SK-N-SH (cell line): ENCODE measurements at regions not wholly inside any gene's neighbourhood (a gene's known extent, or its start where the extent isn't known, plus 50 kb on each side); places are given as distances from the start of the nearest gene placed in this dataset.
A peak's percentile ranks its signal among the peaks of the same experiment; 100 is the strongest.

Experiments used
- CTCF ChIA-PET: fragments of 300-600, 350-600 bp; formaldehyde crosslinking; extraction: SDS; loops from one replicate; lab custom pipeline; 2021; lab: Yijun Ruan, JAX
- POLR2A ChIA-PET: fragments of 350-600 bp; sonication (Branson Sonifier 250); formaldehyde crosslinking; extraction: SDS; loops from one replicate; lab custom pipeline; 2020; ENCODE audit warnings: antibody characterized with exemption, inconsistent platforms; lab: Yijun Ruan, JAX
- DNase-seq: peaks from one replicate; pipeline ENCODE4 v3.0.0; 2012
- H2AFZ ChIP-seq: fragments of 200-600 bp; sonication (generic); 2 replicates; pipeline ENCODE4 v1.8.1; 2016; ENCODE audit warnings: antibody characterized with exemption, mild to moderate bottlenecking, low read depth
- H3F3A ChIP-seq: fragments of 200-600 bp; sonication (generic); replicated peaks from 2 replicates; pipeline ENCODE3; 2016; ENCODE audit warnings: antibody characterized with exemption, mild to moderate bottlenecking; ENCODE audit not compliant: insufficient read depth
- H3K27ac ChIP-seq, 2 experiments: fragments of 200-500 bp in 1 of 2; fragments of 200-600 bp in 1 of 2; sonication (Bioruptor generic) in 1 of 2; sonication (generic), shearing (Covaris generic) in 1 of 2; 2 replicates each; pipeline versions ENCODE4 v1.5.1 to v1.6.1; 2014 to 2016; ENCODE audit warnings: low read depth in 2 of 2, inconsistent platforms in 1 of 2, low read length in 1 of 2, mild to moderate bottlenecking in 1 of 2, mixed read lengths in 1 of 2
- H3K27me3 ChIP-seq: fragments of 200-600 bp; sonication (generic), shearing (Covaris generic); 2 replicates; pipeline ENCODE4 v1.6.1; 2016; ENCODE audit warnings: mixed run types; ENCODE audit not compliant: insufficient read depth
- H3K36me3 ChIP-seq, 2 experiments: fragments of 200-500 bp in 1 of 2; fragments of 200-600 bp in 1 of 2; sonication (Bioruptor generic) in 1 of 2; sonication (generic) in 1 of 2; replicated peaks in 1 of 2; 2 replicates each; pipeline versions ENCODE3 to v1.5.1; 2014 to 2016; ENCODE audit warnings: low read length in 1 of 2, mild to moderate bottlenecking in 1 of 2; ENCODE audit not compliant: insufficient read depth in 2 of 2, control insufficient read depth in 1 of 2
- H3K4me1 ChIP-seq, 2 experiments: fragments of 200-500 bp in 1 of 2; fragments of 200-600 bp in 1 of 2; sonication (Bioruptor generic) in 1 of 2; sonication (generic), shearing (Covaris generic) in 1 of 2; 2 replicates each; pipeline versions ENCODE4 v1.5.1 to v1.6.1; 2014 to 2016; ENCODE audit warnings: low read depth in 1 of 2, low read length in 1 of 2, mixed run types in 1 of 2; ENCODE audit not compliant: insufficient read depth in 2 of 2, control insufficient read depth in 1 of 2
- H3K4me2 ChIP-seq: fragments of 200-600 bp; sonication (generic), shearing (Covaris generic); 2 replicates; pipeline ENCODE4 v1.6.1; 2017; ENCODE audit warnings: mixed run types
- H3K4me3 ChIP-seq, 2 experiments: fragments of 200-500 bp in 1 of 2; fragments of 200-600 bp in 1 of 2; sonication (Bioruptor generic) in 1 of 2; sonication (generic), shearing (Covaris generic) in 1 of 2; 2 replicates each; pipeline versions ENCODE4 v1.5.1 to v1.8.1; 2014 to 2016; ENCODE audit warnings: low read depth in 2 of 2, inconsistent platforms in 1 of 2, low read length in 1 of 2, mild to moderate bottlenecking in 1 of 2, mixed read lengths in 1 of 2, moderate library complexity in 1 of 2
- H3K79me2 ChIP-seq: fragments of 200-600 bp; sonication (generic); 2 replicates; pipeline ENCODE4 v1.8.1; 2017; ENCODE audit warnings: mild to moderate bottlenecking; ENCODE audit not compliant: insufficient read depth
- H3K9ac ChIP-seq: fragments of 200-600 bp; sonication (generic); 2 replicates; pipeline ENCODE4 v1.6.1; 2017; ENCODE audit warnings: mixed run types
- H3K9me2 ChIP-seq: fragments of 200-600 bp; sonication (generic); 2 replicates; pipeline ENCODE4 v1.6.1; 2017; ENCODE audit warnings: mixed run types
- H3K9me3 ChIP-seq: fragments of 200-600 bp; sonication (generic); 2 replicates; pipeline ENCODE4 v1.6.1; 2017; ENCODE audit warnings: mixed run types, mild to moderate bottlenecking, moderate library complexity
- H4K20me1 ChIP-seq: fragments of 200-600 bp; sonication (generic); 2 replicates; pipeline ENCODE4 v1.6.1; 2017; ENCODE audit warnings: mild to moderate bottlenecking, mixed run types; ENCODE audit not compliant: insufficient read depth
- CHD2 ChIP-seq: fragments of 150-350 bp; IDR thresholded peaks from 2 replicates; pipeline ENCODE4 v1.6.1; 2018; ENCODE audit warnings: low read length; ENCODE audit not compliant: partially characterized antibody
- ELF1 ChIP-seq: IDR thresholded peaks from 2 replicates; pipeline ENCODE4 v1.4.0; 2012
- EZH2phosphoT487 ChIP-seq: fragments of 200-600 bp; sonication (generic); IDR thresholded peaks from 2 replicates; pipeline ENCODE4 v1.6.1; 2017; ENCODE audit warnings: low read depth, mixed run types, mild to moderate bottlenecking, antibody characterized with exemption, moderate library complexity, borderline replicate concordance
- FOSL2 ChIP-seq: IDR thresholded peaks from 2 replicates; pipeline ENCODE4 v1.4.0; 2012; ENCODE audit warnings: low read depth, mild to moderate bottlenecking, moderate library complexity, borderline replicate concordance
- FOXJ3 ChIP-seq: sonication (generic); formaldehyde crosslinking; IDR thresholded peaks from 2 replicates; pipeline ENCODE4 v1.5.1; 2020; ENCODE audit warnings: mild to moderate bottlenecking, missing genetic modification reagents
- GATA2 ChIP-seq: sonication (generic); formaldehyde crosslinking; IDR thresholded peaks from 2 replicates; pipeline ENCODE4 v1.5.0; 2020; ENCODE audit warnings: mild to moderate bottlenecking, missing genetic modification reagents
- POLR2AphosphoS5 ChIP-seq: IDR thresholded peaks from 2 replicates; pipeline ENCODE4 v1.6.1; 2012; ENCODE audit warnings: low read depth, low read length
- RAD21 ChIP-seq: IDR thresholded peaks from 2 replicates; pipeline ENCODE4 v1.6.1; 2012; ENCODE audit warnings: mild to moderate bottlenecking, low read length
- RCOR1 ChIP-seq: fragments of 150-350 bp; IDR thresholded peaks from 2 replicates; pipeline ENCODE4 v1.6.1; 2017; ENCODE audit warnings: antibody characterized with exemption, low read length
- RFX5 ChIP-seq: IDR thresholded peaks from 2 replicates; pipeline ENCODE4 v1.6.1; 2012; ENCODE audit warnings: mild to moderate bottlenecking, improper control_type of control experiment, low read length
- TCF12 ChIP-seq: IDR thresholded peaks from 2 replicates; pipeline ENCODE4 v1.4.0; 2012
- TEAD4 ChIP-seq: IDR thresholded peaks from 2 replicates; pipeline ENCODE4 v1.4.0; 2012; ENCODE audit warnings: mild to moderate bottlenecking, borderline replicate concordance; ENCODE audit not compliant: insufficient read depth
- YY1 ChIP-seq: IDR thresholded peaks from 2 replicates; pipeline ENCODE4 v1.4.0; 2012; ENCODE audit warnings: low read depth, mild to moderate bottlenecking
- WGBS: methylation state at CpG from one replicate; pipeline ENCODE4 v1.1.6; 2017; ENCODE audit warnings: low lambda C conversion rate; 5-methylcytosine and 5-hydroxymethylcytosine counted together
- TF ChIP-seq, protein P1 (sequence below): IDR thresholded peaks from 2 replicates; pipeline ENCODE4; 2012
- TF ChIP-seq, protein P2 (sequence below): fragments of 200-600 bp; sonication (generic); IDR thresholded peaks from 2 replicates; pipeline ENCODE4 v1.6.1; 2017; ENCODE audit warnings: antibody characterized with exemption, mild to moderate bottlenecking, moderate library complexity
- TF ChIP-seq, protein P3 (sequence below): IDR thresholded peaks from 2 replicates; pipeline ENCODE4 v1.4.0; 2012; ENCODE audit warnings: low read depth

DNA sequence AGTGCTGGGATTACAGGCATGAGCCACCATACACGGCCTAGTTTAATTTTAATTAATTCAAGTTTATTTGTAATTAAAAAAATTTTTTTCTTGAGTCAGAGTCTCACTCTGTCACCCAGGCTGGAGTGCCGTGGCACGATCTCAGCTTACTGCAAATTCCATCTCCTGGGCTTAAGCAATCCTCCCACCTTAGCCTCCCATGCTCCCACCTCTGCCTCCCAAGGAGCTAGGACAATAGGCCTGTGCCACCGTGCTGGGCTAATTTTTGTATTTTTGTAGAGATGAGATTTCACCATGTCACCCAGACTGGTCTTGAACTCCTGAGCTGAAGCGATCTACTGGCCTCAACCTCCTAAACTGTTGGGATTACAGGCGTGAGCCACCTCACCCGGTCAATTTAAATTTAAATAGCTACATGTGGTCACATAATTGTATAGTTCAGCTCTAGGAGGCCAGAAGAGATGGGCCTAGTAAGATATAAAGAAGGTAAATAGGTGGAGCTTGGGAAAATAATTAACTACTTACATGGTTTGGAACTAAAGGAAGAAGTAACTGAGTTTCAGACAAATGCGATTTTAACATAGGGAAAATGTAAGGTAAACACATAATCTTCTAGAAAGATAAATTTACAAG, 220.0 kb upstream of the CITED2 start:
- ChIA-PET POLR2A (no interaction called here), CTCF (no interaction called here)
- Histone ChIP-seq H3K4me2 (no peak overlapping the region), H3K9ac (no peak overlapping the region), H3K4me1 (peaks cover 0 to 15% of the 10 kb centered on the region in 2 experiments; a peak in 2 of 4 replicates), H2AFZ (no peak overlapping the region), H4K20me1 (no peaks in the 10 kb centered on the region), H3K9me3 (no peaks in the 10 kb centered on the region), H3K4me3 (no peak overlapping the region), H3K36me3 (no peaks in the 10 kb centered on the region), H3F3A (peaks cover 27% of the 10 kb centered on the region), H3K79me2 (no peaks in the 10 kb centered on the region), H3K27ac (peak overlapping the region in 1 of 2 experiments; percentile 35; a peak in 2 of 4 replicates), H3K9me2 (no peaks in the 10 kb centered on the region), H3K27me3 (no peaks in the 10 kb centered on the region)
- TF ChIP-seq POLR2AphosphoS5 (no peak), YY1 (no peak), FOSL2 (no peak), RFX5 (no peak), EZH2phosphoT487 (no peak), GATA2 (CRISPR knock-in tag) (no peak), TCF12 (no peak), RCOR1 (no peak), FOXJ3 (no peak), TEAD4 (no peak)
- TF ChIP-seq, protein P1, sequence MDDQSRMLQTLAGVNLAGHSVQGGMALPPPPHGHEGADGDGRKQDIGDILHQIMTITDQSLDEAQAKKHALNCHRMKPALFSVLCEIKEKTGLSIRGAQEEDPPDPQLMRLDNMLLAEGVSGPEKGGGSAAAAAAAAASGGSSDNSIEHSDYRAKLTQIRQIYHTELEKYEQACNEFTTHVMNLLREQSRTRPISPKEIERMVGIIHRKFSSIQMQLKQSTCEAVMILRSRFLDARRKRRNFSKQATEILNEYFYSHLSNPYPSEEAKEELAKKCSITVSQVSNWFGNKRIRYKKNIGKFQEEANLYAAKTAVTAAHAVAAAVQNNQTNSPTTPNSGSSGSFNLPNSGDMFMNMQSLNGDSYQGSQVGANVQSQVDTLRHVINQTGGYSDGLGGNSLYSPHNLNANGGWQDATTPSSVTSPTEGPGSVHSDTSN, result no peak
- TF ChIP-seq, protein P2, sequence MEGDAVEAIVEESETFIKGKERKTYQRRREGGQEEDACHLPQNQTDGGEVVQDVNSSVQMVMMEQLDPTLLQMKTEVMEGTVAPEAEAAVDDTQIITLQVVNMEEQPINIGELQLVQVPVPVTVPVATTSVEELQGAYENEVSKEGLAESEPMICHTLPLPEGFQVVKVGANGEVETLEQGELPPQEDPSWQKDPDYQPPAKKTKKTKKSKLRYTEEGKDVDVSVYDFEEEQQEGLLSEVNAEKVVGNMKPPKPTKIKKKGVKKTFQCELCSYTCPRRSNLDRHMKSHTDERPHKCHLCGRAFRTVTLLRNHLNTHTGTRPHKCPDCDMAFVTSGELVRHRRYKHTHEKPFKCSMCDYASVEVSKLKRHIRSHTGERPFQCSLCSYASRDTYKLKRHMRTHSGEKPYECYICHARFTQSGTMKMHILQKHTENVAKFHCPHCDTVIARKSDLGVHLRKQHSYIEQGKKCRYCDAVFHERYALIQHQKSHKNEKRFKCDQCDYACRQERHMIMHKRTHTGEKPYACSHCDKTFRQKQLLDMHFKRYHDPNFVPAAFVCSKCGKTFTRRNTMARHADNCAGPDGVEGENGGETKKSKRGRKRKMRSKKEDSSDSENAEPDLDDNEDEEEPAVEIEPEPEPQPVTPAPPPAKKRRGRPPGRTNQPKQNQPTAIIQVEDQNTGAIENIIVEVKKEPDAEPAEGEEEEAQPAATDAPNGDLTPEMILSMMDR, result no peak
- no peak for DNase-seq
- WGBS, result 66% methylated on average over 8 of the region's 8 CpGs

DNA sequence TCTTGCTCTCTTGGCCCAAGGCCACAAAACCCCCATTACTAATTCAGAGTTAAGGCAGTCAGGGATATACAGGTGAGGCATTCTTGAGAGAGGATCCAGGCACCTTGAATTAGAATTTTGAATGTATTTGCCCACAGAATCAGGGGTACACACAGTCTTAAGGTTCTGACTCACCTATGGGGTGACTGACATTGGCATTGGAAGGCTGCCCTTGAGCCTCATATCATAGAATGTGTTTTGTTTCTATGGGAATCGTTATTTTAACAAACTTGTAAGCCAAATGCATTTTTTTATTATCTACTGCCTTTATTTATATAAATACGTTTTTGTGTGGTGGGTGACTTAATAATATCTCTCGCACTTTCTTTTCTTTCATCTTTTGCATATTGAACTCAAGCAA, 218.6 kb upstream of the CITED2 start:
- Histone ChIP-seq H3K9ac (no peak overlapping the region), H3K4me1 (peaks cover 0 to 23% of the 10 kb centered on the region in 2 experiments; a peak in 2 of 4 replicates), H3K9me2 (no peaks in the 10 kb centered on the region), H4K20me1 (no peaks in the 10 kb centered on the region), H3K4me2 (no peak overlapping the region), H3K27ac (no peak overlapping the region), H2AFZ (no peak overlapping the region), H3F3A (peaks cover 31% of the 10 kb centered on the region), H3K36me3 (no peaks in the 10 kb centered on the region), H3K9me3 (no peaks in the 10 kb centered on the region), H3K27me3 (no peaks in the 10 kb centered on the region), H3K79me2 (no peaks in the 10 kb centered on the region), H3K4me3 (no peak overlapping the region)
- POLR2A ChIA-PET, result no interaction called here
- 56% methylated on average over 3 of the region's 3 CpGs for WGBS
- TF ChIP-seq RFX5 (no peak), RAD21 (no peak), ELF1 (no peak), CHD2 (no peak)
- TF ChIP-seq, protein P3, sequence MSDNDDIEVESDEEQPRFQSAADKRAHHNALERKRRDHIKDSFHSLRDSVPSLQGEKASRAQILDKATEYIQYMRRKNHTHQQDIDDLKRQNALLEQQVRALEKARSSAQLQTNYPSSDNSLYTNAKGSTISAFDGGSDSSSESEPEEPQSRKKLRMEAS, result no peak
- CTCF ChIA-PET, result no interaction called here
- DNase-seq, result no peak
